Activated CD8-positive, alpha-beta T cell treated with anti-CD3 and anti-CD28 coated beads for 36 hours (primary cell): ENCODE measurements at regions not wholly inside any gene's neighbourhood (a gene's known extent, or its start where the extent isn't known, plus 50 kb on each side); places are given as distances from the start of the nearest gene placed in this dataset.
A peak's percentile ranks its signal among the peaks of the same experiment; 100 is the strongest.
"Not testable (repeated sequence)": the region's sequence is repeated elsewhere in the genome, so short reads cannot be mapped to it uniquely, and the experiment has no call there.

ENCODE experiments used
- ATAC-seq: fragments of 200-7000 bp; cut with Tn5 transposase; one replicate; pipeline ENCODE4 v1.10.0; 2021; ENCODE audit warnings: mild to moderate bottlenecking, moderate library complexity
- CTCF ChIA-PET: fragments of 350-600 bp; sonication (Branson Sonifier 250); formaldehyde crosslinking; loops from one replicate; lab custom pipeline; 2021; ENCODE audit warnings: antibody characterized with exemption; lab: Charles Lee
- POLR2A ChIA-PET: fragments of 350-600 bp; sonication (Branson Sonifier 250); formaldehyde crosslinking; loops from one replicate; lab custom pipeline; 2021; ENCODE audit warnings: antibody characterized with exemption; lab: Charles Lee
- DNase-seq: peaks from one replicate; pipeline ENCODE4 v3.0.0-alpha.2; 2020
- H3K27ac Mint-ChIP-seq: one replicate; pipeline ENCODE4 v1.8.0; 2021; ENCODE audit warnings: mild to moderate bottlenecking, mixed read lengths
- H3K27me3 Mint-ChIP-seq: one replicate; pipeline ENCODE4 v1.8.0; 2021; ENCODE audit warnings: mixed read lengths
- H3K36me3 Mint-ChIP-seq: one replicate; pipeline ENCODE4 v1.8.0; 2021; ENCODE audit warnings: low read depth, mixed read lengths
- H3K4me1 Mint-ChIP-seq: one replicate; pipeline ENCODE4 v1.8.0; 2021; ENCODE audit warnings: low read depth, mixed read lengths
- H3K4me3 Mint-ChIP-seq: one replicate; pipeline ENCODE4 v1.8.0; 2021; ENCODE audit warnings: mild to moderate bottlenecking, moderate library complexity, mixed read lengths
- H3K9me3 Mint-ChIP-seq: one replicate; pipeline ENCODE4 v1.8.0; 2021; ENCODE audit warnings: mixed read lengths
- CTCF ChIP-seq: fragments of 200-600 bp; IDR thresholded peaks from one replicate; pipeline ENCODE4 v1.8.0; 2022; ENCODE audit warnings: antibody characterized with exemption, mild to moderate bottlenecking
- intact Hi-C: fragments of 100-400 bp; cut with micrococcal nuclease; formaldehyde crosslinking; loops from one replicate; pipeline ENCODE4 v1.10.0; 2022

GRCh38 chr6:30810813-30811339 lies 66.5 kb upstream of the IER3 start:
- intact Hi-C loops = loop anchor here (1.0 to 5.0 kb wide), 4 partner anchors 23 to 129 kb away; no protein-coding TSS in a partner anchor
- ChIA-PET CTCF (interaction anchor here (1.0 to 2.9 kb wide), 5 partner anchors 10 to 80 kb away, joined by 3 to 12 read pairs (median 4); partner anchors contain the start of gene IER3), POLR2A (interaction anchor here (1.1 to 13.9 kb wide), 8 partner anchors 9 to 195 kb away, joined by 3 to 212 read pairs (median 10); partner anchors contain the start of genes FLOT1 and IER3)
- peaks cover 30% of the 10 kb centered on the region for H3K9me3 Mint-ChIP-seq
- peak; percentile 79 for ATAC-seq
- H3K27me3 Mint-ChIP-seq = no peaks in the 10 kb centered on the region
- DNase-seq = peak; percentile 96
- peaks cover 66% of the 10 kb centered on the region for H3K36me3 Mint-ChIP-seq
- H3K4me1 Mint-ChIP-seq = peaks cover 78% of the 10 kb centered on the region
- H3K4me3 Mint-ChIP-seq = peak overlapping the region; percentile 16
- no peak for TF ChIP-seq CTCF
- H3K27ac Mint-ChIP-seq = peak overlapping the region; percentile 98

- H3K4me3 Mint-ChIP-seq, H3K27me3 Mint-ChIP-seq, intact Hi-C loops, H3K27ac Mint-ChIP-seq, ATAC-seq, CTCF ChIA-PET, DNase-seq: not testable (repeated sequence)
- H3K9me3 Mint-ChIP-seq = peaks cover 22% of the 10 kb centered on the region
- peaks cover 70% of the 10 kb centered on the region for H3K4me1 Mint-ChIP-seq
- POLR2A ChIA-PET = interaction anchor here (0.9 to 1.7 kb wide), 2 partner anchors 11 kb away, joined by 3 to 6 read pairs; no protein-coding TSS in a partner anchor
- peaks cover 51% of the 10 kb centered on the region for H3K36me3 Mint-ChIP-seq
Observed at GRCh38 chr6:30807566-30807965, 63.2 kb upstream of the IER3 start.

GRCh38 chr6:30806581-30807183 lies 62.3 kb upstream of the IER3 start:
- no peak overlapping the region for H3K27ac Mint-ChIP-seq
- H3K9me3 Mint-ChIP-seq = peaks cover 20% of the 10 kb centered on the region
- H3K27me3 Mint-ChIP-seq = no peaks in the 10 kb centered on the region
- DNase-seq (no peak), ATAC-seq (no peak)
- H3K36me3 Mint-ChIP-seq = peaks cover 45% of the 10 kb centered on the region
- H3K4me3 Mint-ChIP-seq = no peak overlapping the region
- intact Hi-C loops = no loop called here
- peaks cover 67% of the 10 kb centered on the region for H3K4me1 Mint-ChIP-seq
- TF ChIP-seq CTCF = no peak
- CTCF ChIA-PET = no interaction called here
- POLR2A ChIA-PET = interaction anchor here (0.8 to 1.7 kb wide), 4 partner anchors 10 to 107 kb away, joined by 3 to 6 read pairs (median 4); partner anchors contain the start of gene VARS2

- no peak for ATAC-seq
- Mint-ChIP-seq H3K36me3 (peaks cover 33% of the 10 kb centered on the region), H3K27ac (peak overlapping the region; percentile 72), H3K27me3 (no peaks in the 10 kb centered on the region), H3K4me3 (no peak overlapping the region), H3K4me1 (peaks cover 47% of the 10 kb centered on the region), H3K9me3 (peaks cover 16% of the 10 kb centered on the region)
- POLR2A ChIA-PET = interaction anchor here (1.6 kb wide), 1 partner anchor 35 kb away, joined by 6 read pairs; no protein-coding TSS in a partner anchor
- DNase-seq = no peak
- intact Hi-C loops = no loop called here
- CTCF ChIA-PET = interaction anchor here (0.8 to 2.7 kb wide), 3 partner anchors 10 to 23 kb away, joined by 3 to 6 read pairs (median 4); no protein-coding TSS in a partner anchor
- TF ChIP-seq CTCF = no peak
Observed at GRCh38 chr6:30804333-30804732, 60.0 kb upstream of the IER3 start.

- Mint-ChIP-seq H3K4me3 (no peak overlapping the region), H3K4me1 (peaks cover 39% of the 10 kb centered on the region), H3K27me3 (no peaks in the 10 kb centered on the region), H3K36me3 (peaks cover 26% of the 10 kb centered on the region), H3K27ac (no peak overlapping the region), H3K9me3 (peaks cover 16% of the 10 kb centered on the region)
- ATAC-seq (peak; percentile 58), DNase-seq (no peak)
- ChIA-PET POLR2A (interaction anchor here (0.8 to 1.4 kb wide), 3 partner anchors 9 to 63 kb away, joined by 3 to 4 read pairs (median 3); no protein-coding TSS in a partner anchor), CTCF (interaction anchor here (2.7 kb wide), 1 partner anchor 21 kb away, joined by 6 read pairs; no protein-coding TSS in a partner anchor)
- intact Hi-C loops = no loop called here
- TF ChIP-seq CTCF = no peak
Observed at GRCh38 chr6:30802731-30803130, 58.4 kb upstream of the IER3 start.
